H1 (cell line): ENCODE measurements at regions not wholly inside any gene's neighbourhood (a gene's known extent, or its start where the extent isn't known, plus 50 kb on each side); places are given as distances from the start of the nearest gene placed in this dataset.

Experiments
- CEBPB ChIP-seq: IDR thresholded peaks from 2 replicates; pipeline ENCODE4 v1.6.1; 2012; ENCODE audit warnings: low read depth, low read length
- EP300 ChIP-seq, 2 experiments: IDR thresholded peaks; 1 replicate in 1 of 2; 2 replicates in 1 of 2; pipeline ENCODE4 v1.6.1; 2011 to 2012; ENCODE audit warnings: low read depth in 2 of 2, low read length in 2 of 2, mild to moderate bottlenecking in 2 of 2, borderline replicate concordance in 1 of 2, inconsistent platforms in 1 of 2, moderate library complexity in 1 of 2
- EZH2 ChIP-seq: fragments of 200-600 bp; sonication (generic); IDR thresholded peaks from 2 replicates; pipeline ENCODE4 v1.7.1; 2012; ENCODE audit warnings: low read depth, mild to moderate bottlenecking, moderate library complexity, low read length, inconsistent platforms; ENCODE audit not compliant: severe bottlenecking
- GTF2F1 ChIP-seq: IDR thresholded peaks from 2 replicates; pipeline ENCODE4 v1.6.1; 2012; ENCODE audit warnings: low read depth, low read length, improper control_type of control experiment, borderline replicate concordance
- NRF1 ChIP-seq: IDR thresholded peaks from 2 replicates; pipeline ENCODE4 v1.6.1; 2011; ENCODE audit warnings: mild to moderate bottlenecking, low read depth, low read length, improper control_type of control experiment
- POLR2A ChIP-seq, 2 experiments: IDR thresholded peaks; 1 replicate in 1 of 2; 2 replicates in 1 of 2; pipeline ENCODE4 v1.6.1; 2011; ENCODE audit warnings: low read depth in 2 of 2, low read length in 2 of 2, mild to moderate bottlenecking in 2 of 2; ENCODE audit errors: control extremely low read depth in 1 of 2
- RBBP5 ChIP-seq: IDR thresholded peaks from 2 replicates; pipeline ENCODE4 v1.7.1; 2012; ENCODE audit warnings: low read depth, mild to moderate bottlenecking, inconsistent platforms, low read length, moderate library complexity, borderline replicate concordance
- SIRT6 ChIP-seq: IDR thresholded peaks from one replicate; pipeline ENCODE4 v1.7.1; 2012; ENCODE audit warnings: low read length, inconsistent platforms
- SIX5 ChIP-seq: IDR thresholded peaks from 2 replicates; pipeline ENCODE4 v1.6.1; 2011; ENCODE audit warnings: mild to moderate bottlenecking, low read depth, low read length
- TAF1 ChIP-seq: IDR thresholded peaks from 2 replicates; pipeline ENCODE4 v1.6.1; 2011; ENCODE audit warnings: mild to moderate bottlenecking, low read depth, low read length
- YY1 ChIP-seq: IDR thresholded peaks from 2 replicates; pipeline ENCODE4 v1.6.1; 2011; ENCODE audit warnings: low read depth, mild to moderate bottlenecking, low read length
- ZNF274 ChIP-seq: IDR thresholded peaks from 2 replicates; pipeline ENCODE4 v1.7.0; 2012; ENCODE audit warnings: low read length, borderline replicate concordance; ENCODE audit errors: extremely low read depth
- TF ChIP-seq, protein P1 (sequence below), 3 experiments: IDR thresholded peaks; 1 replicate in 2 of 3; 2 replicates in 1 of 3; pipeline versions ENCODE4 v1.5.1 to v1.6.1; 2011; ENCODE audit warnings: low read length in 3 of 3, mild to moderate bottlenecking in 3 of 3, inconsistent platforms in 2 of 3, low read depth in 1 of 3, moderate library complexity in 1 of 3; ENCODE audit not compliant: insufficient read depth in 1 of 3; ENCODE audit errors: control extremely low read depth in 1 of 3

- no peak for TF ChIP-seq POLR2A (IDR thresholded peaks at IDR 0.05; ENCODE audit: control extremely low read depth in 1 of 2, low read depth in 2 of 2, low read length in 2 of 2)
- TF ChIP-seq ZNF274, result no peak
- TF ChIP-seq YY1, result no peak
- TF ChIP-seq EP300 (IDR thresholded peaks at IDR 0.05; ENCODE audit: borderline replicate concordance in 1 of 2, low read depth in 2 of 2, low read length in 2 of 2), result no peak
- TF ChIP-seq, protein P1, sequence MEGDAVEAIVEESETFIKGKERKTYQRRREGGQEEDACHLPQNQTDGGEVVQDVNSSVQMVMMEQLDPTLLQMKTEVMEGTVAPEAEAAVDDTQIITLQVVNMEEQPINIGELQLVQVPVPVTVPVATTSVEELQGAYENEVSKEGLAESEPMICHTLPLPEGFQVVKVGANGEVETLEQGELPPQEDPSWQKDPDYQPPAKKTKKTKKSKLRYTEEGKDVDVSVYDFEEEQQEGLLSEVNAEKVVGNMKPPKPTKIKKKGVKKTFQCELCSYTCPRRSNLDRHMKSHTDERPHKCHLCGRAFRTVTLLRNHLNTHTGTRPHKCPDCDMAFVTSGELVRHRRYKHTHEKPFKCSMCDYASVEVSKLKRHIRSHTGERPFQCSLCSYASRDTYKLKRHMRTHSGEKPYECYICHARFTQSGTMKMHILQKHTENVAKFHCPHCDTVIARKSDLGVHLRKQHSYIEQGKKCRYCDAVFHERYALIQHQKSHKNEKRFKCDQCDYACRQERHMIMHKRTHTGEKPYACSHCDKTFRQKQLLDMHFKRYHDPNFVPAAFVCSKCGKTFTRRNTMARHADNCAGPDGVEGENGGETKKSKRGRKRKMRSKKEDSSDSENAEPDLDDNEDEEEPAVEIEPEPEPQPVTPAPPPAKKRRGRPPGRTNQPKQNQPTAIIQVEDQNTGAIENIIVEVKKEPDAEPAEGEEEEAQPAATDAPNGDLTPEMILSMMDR (IDR thresholded peaks at IDR 0.05; ENCODE audit: control extremely low read depth in 1 of 3, insufficient read depth in 1 of 3, low read depth in 1 of 3, low read length in 3 of 3), result no peak
- TF ChIP-seq TAF1, result no peak
- no peak for TF ChIP-seq SIX5
- TF ChIP-seq EZH2, result no peak
- no peak for TF ChIP-seq GTF2F1
- no peak for TF ChIP-seq SIRT6
- no peak for TF ChIP-seq NRF1
- TF ChIP-seq CEBPB, result no peak
- no peak for TF ChIP-seq RBBP5
Observed at GRCh38 chr9:108254236-108254635, 601.5 kb downstream of the ACTL7B start.
